NB4 (cell line): ENCODE measurements at regions not wholly inside any gene's neighbourhood (a gene's known extent, or its start where the extent isn't known, plus 50 kb on each side); places are given as distances from the start of the nearest gene placed in this dataset.

Experiments used
- DNase-seq: peaks from one replicate; pipeline ENCODE4 v3.0.0; 2010; ENCODE audit warnings: low read depth
- H3K4me3 ChIP-seq: one replicate; pipeline ENCODE4 v1.5.1; 2011; ENCODE audit warnings: mild to moderate bottlenecking, low read depth, low read length, moderate library complexity
- CTCF ChIP-seq: IDR thresholded peaks from one replicate; pipeline ENCODE4 v1.5.1; 2012; ENCODE audit warnings: low read depth, low read length
- MAX ChIP-seq: IDR thresholded peaks from 2 replicates; pipeline ENCODE4 v1.6.1; 2011; ENCODE audit warnings: low read depth, low read length
- MYC ChIP-seq: IDR thresholded peaks from 2 replicates; pipeline ENCODE4 v1.6.1; 2011; ENCODE audit warnings: low read depth, low read length
- POLR2A ChIP-seq: IDR thresholded peaks from 2 replicates; pipeline ENCODE4 v1.6.1; 2011; ENCODE audit warnings: mild to moderate bottlenecking; ENCODE audit not compliant: insufficient read length; ENCODE audit errors: extremely low read depth

- H3K4me3 ChIP-seq = no peak overlapping the region
- no peak for TF ChIP-seq MAX
- TF ChIP-seq CTCF = no peak
- no peak for DNase-seq
These were observed 163.6 kb upstream of the RBMS1 start for GRCh38 chr2:160657196-160657595.

DNA sequence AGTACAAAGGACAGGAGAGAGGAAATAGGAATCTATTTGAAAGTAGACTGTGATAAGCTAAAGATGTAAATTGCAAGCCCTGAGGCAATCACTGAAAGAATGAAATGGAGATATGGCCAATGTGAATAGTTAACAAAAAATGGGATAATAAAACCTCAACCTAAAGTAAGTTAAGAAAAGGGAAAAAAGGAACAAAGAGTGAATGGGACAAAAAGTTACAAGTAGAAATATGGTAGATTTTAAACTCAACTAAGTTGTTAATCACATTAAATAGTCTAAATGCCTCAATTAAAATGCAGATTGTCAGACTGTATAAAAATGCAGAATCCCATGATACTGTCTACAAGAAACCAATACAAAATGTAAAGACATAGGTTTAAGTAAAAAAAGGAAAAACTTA is 165.2 kb upstream of the RBMS1 start:
- no peak for TF ChIP-seq MYC
- no peak overlapping the region for H3K4me3 ChIP-seq
- DNase-seq = no peak

DNA sequence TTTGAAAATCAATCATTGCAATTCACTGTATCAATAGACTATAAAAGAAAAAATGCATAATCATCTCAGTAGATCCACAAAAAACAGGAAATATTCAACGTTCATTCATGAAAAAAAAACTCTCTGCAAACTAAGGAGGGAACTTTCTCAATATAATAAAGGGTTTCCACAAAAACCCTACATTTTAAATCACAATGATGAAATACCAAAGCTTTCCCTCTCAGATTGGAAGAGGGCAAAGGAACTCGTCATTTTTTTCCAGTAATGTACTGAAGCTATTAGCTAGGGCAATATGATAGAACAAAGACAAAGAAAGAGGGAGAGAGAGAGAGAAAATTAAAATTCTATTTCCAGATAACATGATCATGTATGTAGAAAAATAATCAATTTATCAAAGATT is 167.1 kb upstream of the RBMS1 start:
- no peak for DNase-seq
- no peak for TF ChIP-seq CTCF
- no peak for TF ChIP-seq MAX
- TF ChIP-seq POLR2A = no peak
- no peak for TF ChIP-seq MYC
- H3K4me3 ChIP-seq = no peak overlapping the region

- DNase-seq = no peak
- H3K4me3 ChIP-seq = no peak overlapping the region
- TF ChIP-seq CTCF (no peak), MYC (no peak), MAX (no peak), POLR2A (no peak)
These were observed 171.1 kb upstream of the RBMS1 start for GRCh38 chr2:160664603-160665140.

GRCh38 chr2:160666154-160667060 is 172.8 kb upstream of the RBMS1 start:
- peak overlapping the region; percentile 5 for H3K4me3 ChIP-seq

GRCh38 chr2:160667811-160668210 is 174.2 kb upstream of the RBMS1 start:
- no peak for DNase-seq
- no peak for TF ChIP-seq MYC
- TF ChIP-seq POLR2A = no peak
- no peak for TF ChIP-seq MAX
- TF ChIP-seq CTCF = no peak
- no peak overlapping the region for H3K4me3 ChIP-seq

More at GRCh38 chr2:160666154-160667060, 172.8 kb upstream of the RBMS1 start:
- DNase-seq = peak; percentile 85
- no peak for TF ChIP-seq MYC

DNA sequence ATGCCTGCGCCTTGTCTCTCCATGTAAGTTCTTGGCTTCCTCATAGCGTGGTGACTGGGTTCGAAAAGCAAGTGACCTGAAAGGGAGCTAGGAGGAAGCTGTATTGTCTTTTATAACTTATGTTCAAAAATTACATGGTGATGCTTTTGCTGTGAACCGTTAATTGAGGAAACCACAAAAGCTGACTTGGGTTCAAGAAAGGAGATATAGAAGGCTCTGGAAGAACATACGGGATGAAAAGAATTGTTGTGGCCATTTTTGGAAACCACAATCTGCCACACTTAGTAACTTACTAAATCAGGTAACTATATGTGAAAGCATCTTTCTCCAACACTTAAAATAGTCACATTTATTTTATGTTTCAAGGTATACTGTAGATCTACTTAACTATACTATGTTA is 177.0 kb upstream of the RBMS1 start:
- no peak for TF ChIP-seq MAX
- TF ChIP-seq MYC = no peak
- no peak for TF ChIP-seq POLR2A
- no peak for TF ChIP-seq CTCF
- no peak for DNase-seq
- no peak overlapping the region for H3K4me3 ChIP-seq
